Neural progenitor cell (in vitro differentiated cells): ENCODE measurements at regions not wholly inside any gene's neighbourhood (a gene's known extent, or its start where the extent isn't known, plus 50 kb on each side); places are given as distances from the start of the nearest gene placed in this dataset.

Experiments
- EZH2 ChIP-seq: fragments of 200-600 bp; sonication (generic); IDR thresholded peaks from 2 replicates; pipeline ENCODE4 v1.6.1; 2017; ENCODE audit warnings: antibody characterized with exemption, mild to moderate bottlenecking, moderate library complexity
- EZH2phosphoT487 ChIP-seq: fragments of 200-600 bp; sonication (generic); IDR thresholded peaks from 2 replicates; pipeline ENCODE4 v1.6.1; 2017; ENCODE audit warnings: antibody characterized with exemption
- TF ChIP-seq, protein P1 (sequence below): fragments of 200-600 bp; sonication (generic); IDR thresholded peaks from 2 replicates; pipeline ENCODE4 v1.5.1; 2017; ENCODE audit warnings: antibody characterized with exemption, mild to moderate bottlenecking

DNA sequence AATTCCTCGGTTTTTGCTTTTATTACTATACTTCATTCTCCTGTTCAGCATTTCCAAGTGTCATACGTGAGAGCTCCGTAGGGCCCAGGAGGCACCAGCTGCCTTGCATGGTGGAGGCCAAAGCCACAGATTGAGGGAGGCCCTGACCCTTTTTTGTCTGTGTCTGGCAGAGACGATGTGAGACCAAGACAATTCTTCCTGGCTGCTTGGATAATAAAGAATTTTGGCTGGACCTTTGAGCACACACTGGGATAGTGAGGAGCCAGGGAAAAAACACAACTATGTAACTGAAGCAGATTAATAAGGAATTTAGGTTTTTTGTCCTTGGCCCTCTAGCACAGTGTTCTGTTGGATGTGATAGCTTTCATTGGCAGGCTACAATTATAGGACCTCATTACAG lies 161.0 kb downstream of the CPXCR1 start:
- TF ChIP-seq, protein P1, sequence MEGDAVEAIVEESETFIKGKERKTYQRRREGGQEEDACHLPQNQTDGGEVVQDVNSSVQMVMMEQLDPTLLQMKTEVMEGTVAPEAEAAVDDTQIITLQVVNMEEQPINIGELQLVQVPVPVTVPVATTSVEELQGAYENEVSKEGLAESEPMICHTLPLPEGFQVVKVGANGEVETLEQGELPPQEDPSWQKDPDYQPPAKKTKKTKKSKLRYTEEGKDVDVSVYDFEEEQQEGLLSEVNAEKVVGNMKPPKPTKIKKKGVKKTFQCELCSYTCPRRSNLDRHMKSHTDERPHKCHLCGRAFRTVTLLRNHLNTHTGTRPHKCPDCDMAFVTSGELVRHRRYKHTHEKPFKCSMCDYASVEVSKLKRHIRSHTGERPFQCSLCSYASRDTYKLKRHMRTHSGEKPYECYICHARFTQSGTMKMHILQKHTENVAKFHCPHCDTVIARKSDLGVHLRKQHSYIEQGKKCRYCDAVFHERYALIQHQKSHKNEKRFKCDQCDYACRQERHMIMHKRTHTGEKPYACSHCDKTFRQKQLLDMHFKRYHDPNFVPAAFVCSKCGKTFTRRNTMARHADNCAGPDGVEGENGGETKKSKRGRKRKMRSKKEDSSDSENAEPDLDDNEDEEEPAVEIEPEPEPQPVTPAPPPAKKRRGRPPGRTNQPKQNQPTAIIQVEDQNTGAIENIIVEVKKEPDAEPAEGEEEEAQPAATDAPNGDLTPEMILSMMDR = no peak
- no peak for TF ChIP-seq EZH2
- TF ChIP-seq EZH2phosphoT487 = no peak
